GM21528 (cell line): ENCODE measurements at regions not wholly inside any gene's neighbourhood (a gene's known extent, or its start where the extent isn't known, plus 50 kb on each side); places are given as distances from the start of the nearest gene placed in this dataset.
"Not testable (repeated sequence)": the region's sequence is repeated elsewhere in the genome, so short reads cannot be mapped to it uniquely, and the experiment has no call there.

Experiments used
- ATAC-seq: cut with Tn5 transposase; IDR thresholded peaks from one replicate; pipeline ENCODE4 v1.9.1; 2021; ENCODE audit warnings: mild to moderate bottlenecking, moderate library complexity; ENCODE audit not compliant: unreplicated experiment, low FRiP score

DNA sequence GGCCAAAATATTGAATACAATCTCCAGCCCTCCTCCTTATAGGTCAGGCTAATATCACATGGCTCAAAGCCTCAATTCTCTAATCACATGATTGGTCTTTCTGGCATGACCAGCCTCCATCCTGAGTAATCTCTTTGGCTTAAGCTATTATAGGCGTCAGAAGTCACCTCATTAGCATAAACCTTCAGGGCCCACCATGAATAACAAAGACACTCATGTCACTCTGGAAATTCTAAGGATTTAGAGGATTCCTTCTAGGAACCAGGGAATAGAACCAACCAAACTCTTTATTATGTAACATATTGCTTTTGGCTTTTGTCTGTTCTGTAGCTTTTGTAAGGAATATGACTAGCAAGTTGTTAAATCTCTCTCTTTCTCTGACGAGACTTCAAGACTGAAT, 109.2 kb upstream of the IGFBP7 start:
- no peak for ATAC-seq

DNA sequence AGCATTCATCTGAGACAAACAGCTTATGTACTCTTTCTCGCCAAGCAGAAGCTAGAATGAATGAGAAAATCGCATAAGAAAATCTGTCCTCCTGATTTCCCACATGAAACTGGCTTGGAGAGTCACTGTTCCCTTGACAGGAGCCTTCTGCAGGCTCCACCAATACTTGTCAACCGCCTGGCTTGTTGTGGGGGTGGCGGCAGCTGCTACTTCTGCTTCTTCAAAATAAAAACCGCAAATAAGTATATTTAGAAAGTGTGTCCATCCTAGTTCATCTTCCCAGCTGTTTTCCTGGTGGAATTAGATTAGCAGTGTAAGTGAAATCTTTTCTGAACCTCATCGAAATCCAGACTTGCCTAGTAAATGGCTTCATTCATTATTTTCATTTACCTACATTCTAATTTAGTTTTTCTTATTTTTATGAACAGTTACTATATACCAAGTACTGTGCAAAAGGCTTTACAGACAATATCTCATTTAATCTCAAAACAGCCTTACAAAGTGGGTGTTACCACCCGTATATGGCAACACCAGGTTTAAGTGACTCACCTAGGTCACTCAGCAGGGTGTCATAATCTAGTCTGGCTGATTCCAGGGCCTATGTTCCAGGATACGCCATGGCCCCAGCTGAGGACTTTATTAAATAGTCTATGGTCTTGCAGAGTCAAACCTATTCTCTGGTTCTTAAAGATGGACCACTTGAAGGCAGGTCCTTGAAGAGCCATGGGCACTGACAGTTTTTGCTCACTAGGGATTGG, 104.6 kb upstream of the IGFBP7 start:
- no peak for ATAC-seq

DNA sequence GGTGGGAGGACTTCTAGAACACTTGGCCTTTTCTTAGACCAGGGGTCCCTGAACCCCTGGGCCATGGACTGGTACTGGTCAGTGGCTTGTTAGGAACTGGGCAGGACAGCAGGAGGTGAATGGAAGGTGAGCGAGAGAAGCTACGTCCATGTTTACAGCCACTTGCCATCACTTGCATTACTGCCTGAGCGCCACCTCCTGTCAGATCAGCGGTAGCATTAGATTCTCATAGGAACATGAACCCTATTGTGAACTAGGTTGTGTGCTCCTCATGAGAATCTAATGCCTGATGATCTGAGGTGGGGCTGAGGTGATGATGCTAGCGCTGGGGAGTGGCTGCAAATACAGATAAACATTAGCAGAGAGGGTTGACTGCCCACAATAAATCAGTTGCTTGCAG, 100.9 kb upstream of the IGFBP7 start:
- no peak for ATAC-seq

DNA sequence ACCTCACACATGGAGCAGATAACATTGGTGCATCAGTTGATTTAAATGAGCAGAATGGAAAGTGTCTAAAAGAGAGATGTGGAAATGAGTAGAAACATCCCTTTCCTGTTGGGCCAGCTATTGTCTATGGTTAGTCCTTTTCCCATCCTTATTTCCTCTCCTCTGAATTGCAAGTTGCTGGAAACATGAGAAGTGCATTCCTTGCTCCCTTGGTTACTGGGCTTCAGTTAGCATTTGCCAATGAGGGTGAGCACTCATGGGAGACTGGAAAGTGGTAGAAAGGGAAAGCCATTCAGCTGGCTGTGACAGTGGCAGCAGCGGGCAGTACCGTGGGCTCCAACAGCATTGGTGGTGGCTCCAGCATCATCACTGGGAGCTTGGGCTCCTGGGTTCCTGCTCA, 96.0 kb upstream of the IGFBP7 start:
- ATAC-seq, result no peak

DNA sequence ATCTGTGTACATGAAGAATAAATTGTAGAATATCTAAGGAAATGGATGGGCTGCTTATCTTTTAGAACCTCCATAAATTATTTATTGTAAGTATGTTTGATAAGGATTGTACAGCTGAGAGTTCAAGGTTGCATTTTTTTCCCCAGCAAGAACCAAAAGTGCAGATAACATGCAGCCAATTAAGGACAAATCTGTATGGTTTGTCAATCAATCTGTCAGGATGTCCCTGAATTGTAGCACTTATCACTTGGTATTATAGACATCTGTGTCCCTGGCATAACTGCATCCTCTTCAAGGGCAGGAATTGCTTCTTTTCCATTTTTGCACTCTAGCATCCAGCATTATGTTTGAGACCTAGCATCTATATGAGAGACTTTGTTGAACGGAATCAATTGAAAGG, 95.4 kb upstream of the IGFBP7 start:
- ATAC-seq, result no peak

DNA sequence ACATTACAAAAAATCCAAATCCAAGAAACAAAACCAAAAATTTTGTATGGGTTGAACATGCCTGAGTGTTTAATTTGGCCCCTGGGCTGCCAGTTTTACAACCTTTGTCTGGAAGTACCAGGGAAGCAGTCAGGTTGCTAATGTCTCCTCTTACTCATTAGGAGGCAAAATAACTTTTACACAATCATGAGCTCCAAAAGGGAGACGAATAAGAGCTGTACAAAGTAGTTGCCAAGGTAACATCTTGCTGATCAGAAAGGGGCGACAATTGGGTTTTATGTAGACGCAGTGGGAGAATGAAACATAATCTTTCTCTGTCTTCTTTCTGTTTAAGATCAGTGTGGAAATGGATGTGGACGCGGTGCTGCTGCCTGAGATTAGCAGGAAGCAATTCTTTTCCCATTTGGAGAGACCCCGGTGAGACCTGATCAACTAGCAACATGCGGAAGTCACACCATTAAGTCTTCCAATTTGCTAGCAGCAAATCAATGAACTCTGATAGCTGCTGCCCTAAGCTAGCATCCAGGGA, 90.7 kb upstream of the IGFBP7 start:
- no peak for ATAC-seq

DNA sequence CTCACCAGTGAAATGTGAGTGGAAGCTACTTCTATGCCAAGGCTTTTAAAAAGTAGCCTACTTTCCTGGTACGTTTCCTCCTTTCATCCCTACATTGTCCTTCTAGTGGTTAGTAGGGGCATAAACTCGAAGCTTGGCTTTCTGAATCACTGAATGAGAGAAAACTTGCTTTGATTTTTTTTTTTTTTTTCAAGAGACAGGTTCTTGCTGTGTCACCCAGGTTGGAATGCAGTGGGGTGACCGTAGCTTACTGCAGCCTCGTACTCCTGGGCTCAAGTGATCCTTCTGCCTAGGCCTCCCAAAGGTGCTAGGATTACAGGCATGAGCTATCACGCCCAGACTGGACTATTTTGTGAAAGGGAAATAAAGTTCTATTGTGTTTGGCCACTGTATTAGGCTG, 89.1 kb upstream of the IGFBP7 start:
- ATAC-seq, result no peak

DNA sequence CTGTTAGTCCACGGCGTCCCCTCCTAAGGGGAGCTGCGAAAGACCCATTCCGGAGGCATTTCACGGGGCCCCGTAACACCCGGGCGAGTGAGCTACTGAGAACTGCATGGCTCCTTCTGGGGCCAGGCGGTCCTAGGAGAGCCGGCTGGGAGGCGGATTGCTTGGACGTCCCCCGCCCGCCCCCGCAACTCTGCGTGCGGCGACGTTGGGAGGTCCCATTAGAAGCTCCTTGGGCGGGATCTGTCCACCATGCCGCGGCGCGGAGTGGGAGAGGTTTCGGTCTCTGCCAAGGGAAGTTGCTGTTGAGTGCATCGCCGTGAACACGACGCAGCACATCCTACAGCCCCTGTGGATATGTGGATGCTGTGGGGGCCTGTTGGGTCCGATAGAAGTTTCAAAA, 85.4 kb upstream of the IGFBP7 start:
- ATAC-seq, result no peak

DNA sequence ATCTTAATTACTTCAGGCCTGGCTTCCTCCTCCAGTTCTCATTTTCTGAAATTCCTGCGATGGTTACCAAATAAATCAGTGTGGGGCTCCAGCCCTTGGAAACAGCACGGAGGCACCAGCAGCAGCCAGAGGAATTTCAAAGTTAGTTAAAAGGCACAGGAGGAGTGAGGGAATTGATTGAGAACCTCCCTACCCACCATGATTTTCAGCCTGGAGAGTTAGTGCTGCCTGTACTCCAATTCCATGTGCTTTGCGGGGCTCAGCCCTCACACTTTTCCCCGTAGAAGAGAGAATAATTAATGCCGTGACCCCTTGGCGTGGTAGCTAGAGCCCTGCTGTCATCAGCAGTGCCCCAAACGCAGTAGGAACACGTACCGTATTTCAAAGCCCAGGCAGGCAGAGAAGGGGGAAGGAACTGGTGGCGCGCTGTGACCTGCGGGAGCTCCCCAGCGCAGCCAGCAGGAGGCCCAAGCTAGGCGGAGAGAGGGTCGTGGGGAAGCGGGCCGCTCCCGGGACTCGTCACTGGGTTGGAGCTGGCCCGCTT, 84.0 kb upstream of the IGFBP7 start:
- no peak for ATAC-seq

DNA sequence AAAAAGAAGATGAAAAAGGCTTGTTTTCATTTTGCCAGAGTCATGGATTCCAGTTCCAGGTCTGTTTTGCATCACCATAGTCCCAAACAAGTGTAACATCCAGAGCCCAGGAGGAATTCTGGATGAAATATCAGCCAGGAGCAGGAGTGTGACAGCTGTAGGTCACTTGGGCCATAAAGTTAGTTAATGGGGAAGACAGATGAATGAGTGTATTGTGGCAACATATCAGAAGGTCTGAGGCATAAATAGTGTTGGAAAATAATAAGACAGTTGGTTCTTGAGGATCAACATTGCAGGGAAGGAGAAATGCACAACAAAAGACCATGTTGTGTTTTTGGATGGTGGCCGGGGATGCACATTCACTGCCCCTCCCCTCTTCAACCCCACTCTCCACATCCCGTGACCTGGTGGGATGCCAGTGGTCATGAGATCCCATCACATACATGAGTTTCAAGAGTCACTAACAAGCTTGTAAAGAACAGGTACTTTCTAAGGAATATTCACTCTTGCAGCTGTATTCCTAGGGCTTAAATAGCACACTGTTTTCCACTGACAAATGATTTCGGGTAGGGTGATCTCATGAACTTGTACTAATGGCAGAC, 83.1 kb upstream of the IGFBP7 start:
- no peak for ATAC-seq

DNA sequence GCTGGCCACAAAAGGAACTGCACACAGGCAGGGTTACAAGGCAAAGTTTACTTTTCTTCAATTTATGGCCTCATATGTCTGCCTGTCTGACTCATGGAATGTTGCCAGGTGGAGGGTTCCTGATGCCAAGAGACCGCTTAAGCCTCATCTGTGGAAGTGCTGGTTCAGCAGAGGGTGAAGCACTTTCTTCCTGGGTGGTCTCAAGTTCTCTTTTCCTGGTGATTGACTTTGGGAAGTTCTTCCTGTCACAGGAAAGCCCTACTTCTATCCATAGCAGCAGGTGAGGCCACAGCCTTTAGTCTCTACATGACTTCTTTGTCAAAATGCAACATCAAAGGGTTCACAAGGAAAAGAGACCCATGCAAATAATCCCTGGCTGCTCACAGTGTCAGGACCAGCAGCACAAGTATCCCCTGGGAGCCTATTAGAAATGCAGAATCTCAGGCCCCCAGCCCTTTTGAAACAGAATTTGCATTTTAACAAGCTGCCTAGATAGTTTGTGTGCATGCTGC, 81.4 kb upstream of the IGFBP7 start:
- ATAC-seq, result no peak

DNA sequence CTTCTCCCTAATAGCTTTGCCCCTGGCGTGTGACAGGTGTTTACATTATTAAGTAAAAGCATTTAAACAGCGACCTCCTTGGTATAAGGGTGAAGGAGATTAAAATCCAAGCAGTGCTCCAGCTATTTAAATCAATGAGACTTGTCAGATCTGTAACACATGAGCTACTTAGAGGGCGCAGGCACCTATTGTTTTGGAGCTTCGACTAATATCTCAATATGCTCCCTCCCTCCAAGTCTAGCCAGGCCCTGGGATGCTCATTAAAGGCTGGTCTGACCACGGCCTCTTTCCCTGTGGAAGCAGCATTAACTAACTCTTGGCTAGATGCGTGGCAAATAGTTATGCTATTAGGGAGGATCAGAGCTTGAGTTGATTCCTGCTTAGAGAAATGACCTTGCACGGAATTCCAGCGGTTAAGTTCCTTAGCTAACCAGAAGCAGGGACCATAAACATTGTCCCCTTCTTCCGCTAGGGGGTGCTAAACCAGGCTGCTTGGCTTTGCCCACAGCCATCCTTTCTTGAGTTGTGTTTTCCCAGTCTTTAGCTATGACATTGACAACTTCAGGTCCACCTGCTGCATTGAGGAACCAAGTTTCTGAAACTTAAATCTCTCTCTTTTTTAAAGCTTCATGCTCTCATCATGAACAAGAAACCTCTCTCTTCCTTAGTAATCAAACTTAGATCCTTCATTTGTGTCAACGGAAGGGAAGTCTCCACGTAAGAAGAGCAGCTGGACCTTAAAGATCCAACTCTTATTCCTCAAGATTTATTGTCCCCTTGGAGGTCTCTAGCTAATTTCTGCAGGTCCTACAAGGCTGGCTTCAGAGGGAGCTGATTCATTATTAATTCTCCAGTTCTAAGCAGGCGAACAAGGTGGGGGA, 80.7 kb upstream of the IGFBP7 start:
- no peak for ATAC-seq

DNA sequence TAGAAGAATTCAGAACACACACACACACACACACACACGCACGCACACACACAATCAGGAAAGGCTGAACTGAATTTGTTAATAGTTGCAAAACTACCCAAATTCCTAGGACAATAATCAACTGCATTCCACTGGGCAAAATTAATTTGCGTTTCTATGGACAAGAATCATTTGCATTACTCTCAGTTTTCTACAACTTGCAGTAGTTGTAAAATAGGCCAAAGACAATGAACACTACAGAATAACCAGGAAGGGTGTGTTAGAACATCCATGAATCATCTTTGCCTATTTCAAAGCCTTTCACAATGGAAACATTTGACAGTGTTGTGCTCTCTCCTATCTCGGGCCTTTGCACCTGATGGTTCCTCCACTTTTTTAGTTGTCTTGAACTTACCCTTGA, 77.1 kb upstream of the IGFBP7 start:
- no peak for ATAC-seq

DNA sequence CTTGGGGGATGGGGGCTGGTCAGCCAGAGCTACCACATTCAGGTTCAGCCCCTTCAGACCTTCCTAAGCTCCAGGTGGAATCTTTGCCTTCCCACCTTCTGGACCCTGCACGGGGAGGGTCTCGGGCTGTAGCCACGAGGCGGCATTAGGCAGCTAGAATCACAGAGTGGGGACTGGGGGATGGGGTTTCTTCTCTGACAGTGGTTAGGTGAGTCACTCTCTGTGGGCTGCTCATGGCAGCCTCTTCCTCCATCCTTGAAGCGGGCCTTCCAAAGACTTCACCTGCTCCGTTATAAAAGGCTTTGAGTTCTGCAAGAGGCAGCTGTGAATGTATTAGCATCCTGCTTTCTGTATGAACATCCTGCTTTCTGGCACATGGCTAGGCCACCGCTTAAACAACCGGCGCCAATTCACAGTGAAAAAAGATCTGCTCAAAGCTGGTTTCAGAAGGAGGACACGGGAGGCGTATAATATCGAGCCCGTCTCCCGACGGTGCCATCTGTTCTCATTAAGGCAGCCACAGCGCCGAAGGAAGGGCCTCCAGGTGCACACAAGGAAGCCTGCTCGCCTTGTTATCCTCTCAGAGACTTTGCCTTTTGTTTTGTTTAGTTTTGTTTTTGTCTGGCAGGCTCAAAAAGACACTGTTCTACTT, 74.3 kb upstream of the IGFBP7 start:
- ATAC-seq, result no peak

DNA sequence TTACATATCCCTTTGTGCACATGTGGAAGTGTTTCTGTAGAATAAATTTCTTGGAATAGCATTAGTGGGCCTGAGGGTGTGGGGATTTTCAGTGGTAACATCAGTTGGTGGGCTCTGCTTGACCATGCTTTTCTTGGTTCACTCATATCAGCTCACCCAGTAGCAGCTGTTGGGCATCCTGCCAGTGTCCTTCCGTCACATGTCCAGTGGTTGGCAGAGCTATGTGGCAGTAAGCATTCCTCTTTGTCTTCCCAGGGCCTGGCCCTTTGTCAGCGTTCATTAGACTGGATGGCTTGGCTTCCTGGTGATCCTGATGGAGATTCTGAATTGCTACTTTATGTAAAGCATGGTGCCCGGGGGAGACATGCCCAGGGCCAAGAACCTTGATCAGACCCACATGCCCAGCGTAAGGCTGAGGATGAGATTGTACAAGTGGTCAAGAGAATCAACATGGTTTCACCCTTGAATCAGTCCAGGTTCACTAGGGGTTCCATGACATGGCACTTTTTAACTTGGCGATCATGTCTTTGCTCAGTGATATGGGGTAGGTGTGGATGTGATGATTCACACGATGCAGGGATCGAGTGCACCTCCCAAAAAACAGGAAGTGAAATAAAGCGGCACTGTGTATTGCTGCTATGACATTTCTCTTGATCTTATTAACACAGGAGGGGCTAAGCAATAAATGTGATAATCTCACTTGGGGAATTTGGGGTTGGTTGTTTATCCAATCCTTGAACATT, 72.1 kb upstream of the IGFBP7 start:
- ATAC-seq, result no peak

DNA sequence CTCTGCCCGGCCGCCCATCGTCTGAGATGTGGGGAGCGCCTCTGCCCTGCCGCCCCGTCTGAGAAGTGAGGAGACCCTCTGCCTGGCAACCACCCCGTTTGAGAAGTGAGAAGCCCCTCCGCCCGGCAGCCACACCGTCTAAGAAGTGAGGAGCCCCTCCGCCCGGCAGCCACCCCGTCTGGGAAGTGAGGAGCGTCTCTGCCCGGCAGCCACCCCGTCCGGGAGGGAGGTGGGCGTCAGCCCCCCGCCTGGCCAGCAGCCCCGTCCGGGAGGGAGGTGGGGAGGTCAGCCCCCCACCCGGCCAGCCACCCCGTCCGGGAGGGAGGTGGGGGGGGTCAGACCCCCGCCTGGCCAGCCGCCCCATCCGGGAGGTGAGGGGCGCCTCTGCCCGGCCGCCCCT, 63.0 kb upstream of the IGFBP7 start:
- ATAC-seq, result not testable (repeated sequence)

DNA sequence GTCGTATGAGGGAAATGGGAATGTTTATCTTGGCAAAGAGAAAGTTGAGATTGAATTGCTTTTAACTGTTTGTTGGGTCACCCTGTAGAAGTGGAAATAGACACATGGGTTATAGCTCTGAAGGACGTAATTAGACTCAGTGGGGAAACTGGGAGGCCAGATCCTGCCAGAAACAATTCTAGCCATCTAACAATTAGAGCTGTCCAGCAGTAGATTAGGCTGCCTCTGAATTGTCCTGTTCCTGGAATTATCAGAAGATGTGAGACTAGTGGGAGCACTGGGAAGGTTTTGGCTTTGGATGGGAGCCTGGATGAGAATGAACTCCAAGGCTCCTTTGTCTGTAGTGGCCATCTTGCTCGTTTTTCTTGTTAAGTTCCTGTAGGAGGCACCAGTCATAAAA, 61.9 kb upstream of the IGFBP7 start:
- ATAC-seq, result no peak

DNA sequence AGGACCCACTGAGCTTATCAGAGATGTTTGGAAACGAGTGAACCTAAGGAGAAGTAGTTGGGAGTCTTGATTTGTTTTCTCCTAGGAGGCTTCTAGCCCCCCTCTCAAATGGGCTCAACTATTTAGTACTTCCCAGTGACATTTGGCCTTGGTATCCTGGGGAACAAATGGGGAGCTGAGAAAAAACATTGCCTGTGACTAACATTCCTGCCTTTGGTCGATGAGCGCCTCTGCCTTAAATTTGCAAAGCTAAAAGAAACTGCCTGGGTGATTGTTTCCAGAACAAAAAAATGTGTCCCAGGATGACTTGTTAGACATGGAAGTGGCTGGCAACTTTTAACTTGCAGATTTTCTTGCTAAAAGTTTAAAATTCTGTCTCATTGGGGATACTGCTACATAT, 58.8 kb upstream of the IGFBP7 start:
- no peak for ATAC-seq
